ENCODE measurements at regions not wholly inside any gene's neighbourhood (a gene's known extent, or its start where the extent isn't known, plus 50 kb on each side); places are given as distances from the start of the nearest gene placed in this dataset.
"Not testable (repeated sequence)": the region's sequence is repeated elsewhere in the genome, so short reads cannot be mapped to it uniquely, and the experiment has no call there.

DNA sequence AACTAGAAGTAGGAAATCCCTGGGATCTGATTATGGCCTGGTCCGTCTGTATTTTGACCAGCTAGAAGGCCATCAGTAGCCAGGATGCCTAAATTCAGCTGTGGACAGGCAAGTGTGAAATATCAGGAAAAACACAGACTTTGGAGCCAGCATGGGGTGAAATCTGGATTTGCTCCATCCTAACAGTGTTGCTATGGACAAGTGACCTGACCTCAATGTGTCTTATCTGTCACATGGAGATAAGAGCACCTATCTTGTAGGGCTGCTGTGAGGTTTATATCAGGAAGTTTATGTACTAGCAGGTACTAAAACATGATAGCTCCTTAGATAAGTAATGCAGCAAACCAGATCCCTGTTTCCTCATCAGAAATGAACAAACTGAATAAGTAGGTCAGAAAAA lies 460.4 kb downstream of the STK39 start:
- no peak for DNase-seq
- Histone ChIP-seq H3K9me3 (ENCODE audit: low read length) (no peaks in the 10 kb centered on the region), H3K79me2 (ENCODE audit: low read length) (no peaks in the 10 kb centered on the region), H3K9ac (ENCODE audit: low read length) (no peak overlapping the region), H3K4me1 (ENCODE audit: low read length) (no peaks in the 10 kb centered on the region), H3K4me2 (ENCODE audit: low read depth, low read length, poor library complexity, severe bottlenecking) (no peak overlapping the region), H4K20me1 (ENCODE audit: insufficient read depth, low read depth, low read length) (no peaks in the 10 kb centered on the region), H3K9me2 (replicated peaks; ENCODE audit: insufficient read depth, low read length) (no peaks in the 10 kb centered on the region), H3K36me3 (ENCODE audit: insufficient read depth, low read length) (no peaks in the 10 kb centered on the region), H3K4me3 (ENCODE audit: low read length) (no peak overlapping the region), H3K27me3 (ENCODE audit: low read length) (no peaks in the 10 kb centered on the region), H3K27ac (ENCODE audit: low read length) (no peak overlapping the region), H2AFZ (ENCODE audit: low read length) (no peak overlapping the region)

GRCh38 chr2:167785606-167786216 lies 461.7 kb downstream of the STK39 start:
- no peaks in the 10 kb centered on the region for H3K4me1 ChIP-seq (ENCODE audit: low read length)
- H3K27me3 ChIP-seq (ENCODE audit: low read length) = no peaks in the 10 kb centered on the region
- H3K36me3 ChIP-seq (ENCODE audit: insufficient read depth, low read length) = no peaks in the 10 kb centered on the region
- no peaks in the 10 kb centered on the region for H3K9me3 ChIP-seq (ENCODE audit: low read length)
- H3K4me2 ChIP-seq (ENCODE audit: low read depth, low read length, poor library complexity, severe bottlenecking) = no peak overlapping the region
- no peak overlapping the region for H3K4me3 ChIP-seq (ENCODE audit: low read length)
- H2AFZ ChIP-seq (ENCODE audit: low read length) = no peak overlapping the region
- H3K79me2 ChIP-seq (ENCODE audit: low read length) = no peaks in the 10 kb centered on the region
- H3K9ac ChIP-seq (ENCODE audit: low read length) = no peak overlapping the region
- H4K20me1 ChIP-seq (ENCODE audit: insufficient read depth, low read depth, low read length) = no peaks in the 10 kb centered on the region
- no peaks in the 10 kb centered on the region for H3K9me2 ChIP-seq (replicated peaks; ENCODE audit: insufficient read depth, low read length)
- DNase-seq = no peak
- no peak overlapping the region for H3K27ac ChIP-seq (ENCODE audit: low read length)

- H3K4me2 ChIP-seq (ENCODE audit: low read depth, low read length, poor library complexity, severe bottlenecking) = no peak overlapping the region
- no peak overlapping the region for H3K4me3 ChIP-seq (ENCODE audit: low read length)
These were observed 463.3 kb downstream of the STK39 start for GRCh38 chr2:167784084-167784425.

GRCh38 chr2:167783261-167784083 lies 463.9 kb downstream of the STK39 start:
- Histone ChIP-seq H3K36me3 (ENCODE audit: insufficient read depth, low read length) (no peaks in the 10 kb centered on the region), H3K9me3 (ENCODE audit: low read length) (no peaks in the 10 kb centered on the region), H2AFZ (ENCODE audit: low read length) (no peak overlapping the region), H3K79me2 (ENCODE audit: low read length) (no peaks in the 10 kb centered on the region), H4K20me1 (ENCODE audit: insufficient read depth, low read depth, low read length) (no peaks in the 10 kb centered on the region), H3K4me2 (ENCODE audit: low read depth, low read length, poor library complexity, severe bottlenecking) (no peak overlapping the region), H3K9me2 (replicated peaks; ENCODE audit: insufficient read depth, low read length) (no peaks in the 10 kb centered on the region), H3K4me1 (ENCODE audit: low read length) (no peaks in the 10 kb centered on the region), H3K4me3 (ENCODE audit: low read length) (no peak overlapping the region), H3K9ac (ENCODE audit: low read length) (no peak overlapping the region), H3K27ac (ENCODE audit: low read length) (no peak overlapping the region), H3K27me3 (ENCODE audit: low read length) (no peaks in the 10 kb centered on the region)
- DNase-seq = no peak

More at GRCh38 chr2:167784084-167784425, 463.3 kb downstream of the STK39 start:
- Histone ChIP-seq H3K9ac (ENCODE audit: low read length) (no peak overlapping the region), H3K9me2 (replicated peaks; ENCODE audit: insufficient read depth, low read length) (no peaks in the 10 kb centered on the region), H3K27me3 (ENCODE audit: low read length) (no peaks in the 10 kb centered on the region), H3K4me1 (ENCODE audit: low read length) (no peaks in the 10 kb centered on the region), H2AFZ (ENCODE audit: low read length) (no peak overlapping the region), H4K20me1 (ENCODE audit: insufficient read depth, low read depth, low read length) (no peaks in the 10 kb centered on the region), H3K36me3 (ENCODE audit: insufficient read depth, low read length) (no peaks in the 10 kb centered on the region), H3K79me2 (ENCODE audit: low read length) (no peaks in the 10 kb centered on the region), H3K9me3 (ENCODE audit: low read length) (no peaks in the 10 kb centered on the region), H3K27ac (ENCODE audit: low read length) (no peak overlapping the region)
- DNase-seq = no peak

DNA sequence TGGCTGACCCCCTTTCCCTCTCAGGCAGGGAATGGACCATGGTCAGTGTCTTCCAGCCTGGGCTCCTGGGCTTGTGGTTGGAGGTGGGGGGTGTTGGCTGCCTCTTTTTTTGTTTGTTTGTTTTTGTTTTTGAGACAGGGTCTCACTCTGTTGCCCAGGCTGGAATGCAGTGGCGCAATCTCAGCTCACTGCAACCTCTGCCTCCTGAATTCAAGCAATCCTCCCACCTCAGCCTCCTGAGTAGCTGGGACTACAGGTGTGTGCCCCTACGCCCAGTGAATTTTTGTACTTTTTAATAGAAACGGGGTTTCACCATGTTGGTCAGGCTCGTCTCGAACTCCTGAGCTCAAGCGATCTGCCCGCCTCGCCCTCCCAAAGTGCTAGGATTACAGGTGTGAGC lies 465.8 kb downstream of the STK39 start:
- H3K4me2 ChIP-seq (ENCODE audit: low read depth, low read length, poor library complexity, severe bottlenecking); H3K36me3 ChIP-seq (ENCODE audit: insufficient read depth, low read length); H3K4me3 ChIP-seq (ENCODE audit: low read length); DNase-seq; H3K27me3 ChIP-seq (ENCODE audit: low read length); H4K20me1 ChIP-seq (ENCODE audit: insufficient read depth, low read depth, low read length); H2AFZ ChIP-seq (ENCODE audit: low read length); H3K4me1 ChIP-seq (ENCODE audit: low read length); H3K9me2 ChIP-seq (replicated peaks; ENCODE audit: insufficient read depth, low read length); H3K9ac ChIP-seq (ENCODE audit: low read length); H3K9me3 ChIP-seq (ENCODE audit: low read length); H3K79me2 ChIP-seq (ENCODE audit: low read length); H3K27ac ChIP-seq (ENCODE audit: low read length): not testable (repeated sequence)

DNA sequence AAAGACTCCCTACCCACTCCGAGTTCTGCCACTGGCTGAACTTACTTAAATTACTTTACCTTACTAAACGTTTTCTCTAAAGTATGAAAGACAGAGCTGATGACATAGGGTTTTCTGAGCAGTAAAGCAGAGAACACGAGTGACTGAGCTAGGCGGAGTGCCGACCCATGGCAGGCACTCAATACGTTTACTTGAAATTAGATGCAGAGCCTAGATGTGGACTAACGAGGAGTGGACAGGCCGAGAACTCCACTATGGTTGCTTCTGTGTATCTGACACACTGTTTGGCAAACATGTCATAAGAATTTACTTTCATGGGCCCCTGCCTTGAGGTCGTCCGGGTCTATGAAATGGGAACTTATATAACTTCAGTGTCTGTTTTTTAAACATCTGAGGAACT lies 471.0 kb downstream of the STK39 start:
- Histone ChIP-seq H3K9ac (ENCODE audit: low read length) (no peak overlapping the region), H3K79me2 (ENCODE audit: low read length) (no peaks in the 10 kb centered on the region), H4K20me1 (ENCODE audit: insufficient read depth, low read depth, low read length) (no peaks in the 10 kb centered on the region), H3K9me2 (replicated peaks; ENCODE audit: insufficient read depth, low read length) (no peaks in the 10 kb centered on the region), H3K36me3 (ENCODE audit: insufficient read depth, low read length) (no peaks in the 10 kb centered on the region), H3K9me3 (ENCODE audit: low read length) (no peaks in the 10 kb centered on the region), H3K4me1 (ENCODE audit: low read length) (no peaks in the 10 kb centered on the region), H3K4me3 (ENCODE audit: low read length) (no peak overlapping the region), H3K27me3 (ENCODE audit: low read length) (no peaks in the 10 kb centered on the region), H3K4me2 (ENCODE audit: low read depth, low read length, poor library complexity, severe bottlenecking) (no peak overlapping the region), H3K27ac (ENCODE audit: low read length) (no peak overlapping the region), H2AFZ (ENCODE audit: low read length) (no peak overlapping the region)
- DNase-seq = no peak

DNA sequence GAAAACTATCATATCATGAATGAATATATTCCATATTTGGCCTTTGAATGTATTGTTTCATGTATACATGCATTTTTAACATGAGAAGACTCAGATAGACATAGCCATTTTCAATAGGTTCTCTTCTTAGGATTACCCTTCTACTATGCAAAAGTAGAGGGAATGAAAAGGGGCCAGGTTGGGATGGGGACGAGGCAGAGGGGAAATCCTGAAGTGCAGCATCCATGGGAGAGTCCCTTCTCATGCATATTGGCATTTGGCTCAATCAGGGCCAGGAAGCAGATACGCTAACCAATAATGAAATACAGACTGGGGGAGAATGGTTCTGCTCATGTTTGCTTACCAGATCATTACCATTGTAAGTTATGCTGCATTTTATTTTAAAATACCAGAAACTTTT lies 475.8 kb downstream of the STK39 start:
- Histone ChIP-seq H2AFZ (ENCODE audit: low read length) (no peak overlapping the region), H3K4me1 (ENCODE audit: low read length) (no peaks in the 10 kb centered on the region), H3K9me3 (ENCODE audit: low read length) (no peaks in the 10 kb centered on the region), H3K4me2 (ENCODE audit: low read depth, low read length, poor library complexity, severe bottlenecking) (no peak overlapping the region), H3K9me2 (replicated peaks; ENCODE audit: insufficient read depth, low read length) (no peaks in the 10 kb centered on the region), H4K20me1 (ENCODE audit: insufficient read depth, low read depth, low read length) (no peaks in the 10 kb centered on the region), H3K9ac (ENCODE audit: low read length) (no peak overlapping the region), H3K27me3 (ENCODE audit: low read length) (no peaks in the 10 kb centered on the region), H3K27ac (ENCODE audit: low read length) (no peak overlapping the region), H3K79me2 (ENCODE audit: low read length) (no peaks in the 10 kb centered on the region), H3K36me3 (ENCODE audit: insufficient read depth, low read length) (no peaks in the 10 kb centered on the region), H3K4me3 (ENCODE audit: low read length) (no peak overlapping the region)
- DNase-seq = no peak

- H3K36me3 ChIP-seq (ENCODE audit: insufficient read depth, low read length) = no peaks in the 10 kb centered on the region
- H3K9me3 ChIP-seq (ENCODE audit: low read length) = no peaks in the 10 kb centered on the region
- no peaks in the 10 kb centered on the region for H3K27me3 ChIP-seq (ENCODE audit: low read length)
- H3K4me3 ChIP-seq (ENCODE audit: low read length) = no peak overlapping the region
- DNase-seq = no peak
- no peaks in the 10 kb centered on the region for H3K9me2 ChIP-seq (replicated peaks; ENCODE audit: insufficient read depth, low read length)
- no peak overlapping the region for H3K4me2 ChIP-seq (ENCODE audit: low read depth, low read length, poor library complexity, severe bottlenecking)
- no peaks in the 10 kb centered on the region for H3K4me1 ChIP-seq (ENCODE audit: low read length)
- H4K20me1 ChIP-seq (ENCODE audit: insufficient read depth, low read depth, low read length) = no peaks in the 10 kb centered on the region
- H3K9ac ChIP-seq (ENCODE audit: low read length) = no peak overlapping the region
- H3K27ac ChIP-seq (ENCODE audit: low read length) = no peak overlapping the region
- H3K79me2 ChIP-seq (ENCODE audit: low read length) = no peaks in the 10 kb centered on the region
- no peak overlapping the region for H2AFZ ChIP-seq (ENCODE audit: low read length)
These were observed 478.4 kb downstream of the STK39 start for GRCh38 chr2:167769020-167769419.

Data from Karpas-422 (cell line).